C4-2B (cell line): ENCODE measurements at regions not wholly inside any gene's neighbourhood (a gene's known extent, or its start where the extent isn't known, plus 50 kb on each side); places are given as distances from the start of the nearest gene placed in this dataset.
"Not testable (repeated sequence)": the region's sequence is repeated elsewhere in the genome, so short reads cannot be mapped to it uniquely, and the experiment has no call there.

Source experiments
- CTCF ChIP-seq: fragments of 450-650 bp; conservative IDR thresholded peaks from 2 replicates; pipeline ENCODE4 v1.5.1; 2017; ENCODE audit warnings: mild to moderate bottlenecking
- ZFX ChIP-seq: fragments of 450-650 bp; IDR thresholded peaks from 2 replicates; pipeline ENCODE4 v1.6.1; 2017

DNA sequence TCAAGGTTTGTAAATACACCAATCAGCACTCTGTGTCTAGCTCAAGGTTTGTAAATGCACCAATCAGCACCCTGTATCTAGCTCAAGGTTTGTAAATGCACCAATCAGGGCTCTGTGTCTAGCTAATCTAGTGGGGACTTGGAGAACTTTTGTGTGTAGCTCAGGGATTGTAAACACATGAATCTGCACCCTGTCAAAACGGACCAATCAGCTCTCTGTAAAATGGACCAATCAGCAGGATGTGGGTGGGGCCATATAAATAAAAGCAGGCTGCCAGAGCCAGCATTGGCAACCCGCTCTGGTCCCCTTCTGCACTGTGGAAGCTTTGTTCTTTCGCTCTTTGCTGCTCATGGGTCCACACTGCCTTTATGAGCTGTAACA, 109.3 kb upstream of the RASGEF1B start:
- TF ChIP-seq CTCF, ZFX: not testable (repeated sequence)
